GM19351 (cell line): ENCODE measurements at regions not wholly inside any gene's neighbourhood (a gene's known extent, or its start where the extent isn't known, plus 50 kb on each side); places are given as distances from the start of the nearest gene placed in this dataset.

Experiments
- ATAC-seq: cut with Tn5 transposase; IDR thresholded peaks from one replicate; pipeline ENCODE4 v1.9.1; 2021; ENCODE audit warnings: mild to moderate bottlenecking, moderate library complexity; ENCODE audit not compliant: unreplicated experiment

GRCh38 chr15:47410247-47410646, 307.1 kb upstream of the SEMA6D start:
- ATAC-seq, result no peak

GRCh38 chr15:47411733-47412132, 305.6 kb upstream of the SEMA6D start:
- no peak for ATAC-seq

GRCh38 chr15:47412136-47412535, 305.2 kb upstream of the SEMA6D start:
- no peak for ATAC-seq

- ATAC-seq, result no peak
Measured at GRCh38 chr15:47412802-47413201, 304.5 kb upstream of the SEMA6D start.

GRCh38 chr15:47414207-47414606, 303.1 kb upstream of the SEMA6D start:
- no peak for ATAC-seq

- ATAC-seq, result no peak
Measured at GRCh38 chr15:47415539-47415971, 301.8 kb upstream of the SEMA6D start.

- ATAC-seq, result no peak
Measured at GRCh38 chr15:47422881-47423665, 294.2 kb upstream of the SEMA6D start.

- ATAC-seq, result no peak
Measured at GRCh38 chr15:47427463-47427862, 289.8 kb upstream of the SEMA6D start.

GRCh38 chr15:47429376-47429775, 287.9 kb upstream of the SEMA6D start:
- no peak for ATAC-seq

GRCh38 chr15:47431501-47431900, 285.8 kb upstream of the SEMA6D start:
- no peak for ATAC-seq

GRCh38 chr15:47432826-47433225, 284.5 kb upstream of the SEMA6D start:
- ATAC-seq, result no peak

- no peak for ATAC-seq
Measured at GRCh38 chr15:47434596-47434995, 282.7 kb upstream of the SEMA6D start.

- no peak for ATAC-seq
Measured at GRCh38 chr15:47437491-47437890, 279.8 kb upstream of the SEMA6D start.

- ATAC-seq, result no peak
Measured at GRCh38 chr15:47439146-47440111, 277.9 kb upstream of the SEMA6D start.

- no peak for ATAC-seq
Measured at GRCh38 chr15:47442371-47442770, 274.9 kb upstream of the SEMA6D start.

GRCh38 chr15:47443839-47444238, 273.5 kb upstream of the SEMA6D start:
- no peak for ATAC-seq

GRCh38 chr15:47445723-47446392, 271.4 kb upstream of the SEMA6D start:
- ATAC-seq, result no peak

- ATAC-seq, result no peak
Measured at GRCh38 chr15:47460795-47461573, 256.3 kb upstream of the SEMA6D start.

- no peak for ATAC-seq
Measured at GRCh38 chr15:47461652-47462141, 255.6 kb upstream of the SEMA6D start.

- ATAC-seq, result no peak
Measured at GRCh38 chr15:47466357-47466756, 250.9 kb upstream of the SEMA6D start.
